Endothelial cell of umbilical vein (primary cell): ENCODE measurements at regions not wholly inside any gene's neighbourhood (a gene's known extent, or its start where the extent isn't known, plus 50 kb on each side); places are given as distances from the start of the nearest gene placed in this dataset.

ENCODE experiments used
- BruUV-seq: library from RNA; stranded (reverse); fragments of 400-500 nt; replicated peaks from 2 replicates; lab custom pipeline; 2021; lab: Mats Ljungman, UMichigan
- CTCF ChIA-PET: fragments of 300-600, 350-600 bp; sonication (Branson Sonifier 250); formaldehyde crosslinking; loops from one replicate; lab custom pipeline; 2021; ENCODE audit warnings: antibody characterized with exemption, inconsistent platforms; lab: Charles Lee
- POLR2A ChIA-PET: fragments of 300-600, 350-600 bp; sonication (Branson Sonifier 250); formaldehyde crosslinking; loops from one replicate; lab custom pipeline; 2021; ENCODE audit warnings: antibody characterized with exemption, inconsistent platforms; lab: Charles Lee
- DNase-seq: peaks from one replicate; pipeline ENCODE4 v3.0.0-alpha.2; 2011; ENCODE audit warnings: low read depth, low spot score
- FAIRE-seq: peaks from 2 replicates; lab custom pipeline; 2011; peaks lifted over from hg19 to GRCh38; lab: Jason Lieb, UNC
- H2AFZ ChIP-seq: 2 replicates; pipeline ENCODE4 v1.6.0; 2012; ENCODE audit warnings: low read depth, low read length, control low read depth, inconsistent platforms
- H3K27ac ChIP-seq: 2 replicates; pipeline ENCODE4 v1.5.1; 2011; ENCODE audit warnings: low read depth, mild to moderate bottlenecking, control low read depth, low read length, moderate library complexity; ENCODE audit not compliant: insufficient read depth
- H3K27me3 ChIP-seq, 2 experiments: 2 replicates each; pipeline versions ENCODE4 v1.6.0 to v1.6.1; 2011; ENCODE audit warnings: low read length in 2 of 2, mixed read lengths in 1 of 2; ENCODE audit not compliant: control insufficient read depth in 2 of 2, insufficient read depth in 2 of 2
- H3K36me3 ChIP-seq, 2 experiments: 2 replicates in 1 of 2; 3 replicates in 1 of 2; pipeline ENCODE4 v1.5.1; 2011; ENCODE audit warnings: low read length in 2 of 2, mild to moderate bottlenecking in 1 of 2, moderate library complexity in 1 of 2; ENCODE audit not compliant: control insufficient read depth in 2 of 2, insufficient read depth in 2 of 2; ENCODE audit errors: extremely low read depth in 1 of 2
- H3K4me1 ChIP-seq: 3 replicates; pipeline ENCODE4 v1.5.1; 2011; ENCODE audit warnings: mild to moderate bottlenecking, low read length; ENCODE audit not compliant: control insufficient read depth, insufficient read depth; ENCODE audit errors: extremely low read depth
- H3K4me2 ChIP-seq: 2 replicates; pipeline ENCODE4 v1.6.1; 2011; ENCODE audit warnings: low read length, control low read depth, mixed read lengths; ENCODE audit not compliant: insufficient read depth
- H3K4me3 ChIP-seq, 3 experiments: fragments of 200-600 bp in 1 of 3; sonication (generic), shearing (Covaris generic) in 1 of 3; replicated peaks in 1 of 3; 2 replicates each; pipeline ENCODE4 v1.5.1; 2011 to 2016; ENCODE audit warnings: control low read depth in 3 of 3, low read length in 3 of 3, mild to moderate bottlenecking in 2 of 3, inconsistent platforms in 1 of 3, low read depth in 1 of 3, moderate library complexity in 1 of 3; ENCODE audit not compliant: insufficient read depth in 1 of 3
- H3K79me2 ChIP-seq: 2 replicates; pipeline ENCODE4 v1.6.0; 2012; ENCODE audit warnings: low read length, inconsistent platforms; ENCODE audit not compliant: control insufficient read depth, insufficient read depth
- H3K9ac ChIP-seq: replicated peaks from 2 replicates; pipeline ENCODE3; 2011; ENCODE audit warnings: low read length, control low read depth; ENCODE audit not compliant: insufficient read depth; ENCODE audit errors: extremely low read depth
- H3K9me1 ChIP-seq: replicated peaks from 3 replicates; pipeline ENCODE4 v1.6.0; 2011; ENCODE audit warnings: mild to moderate bottlenecking, low read length; ENCODE audit not compliant: control insufficient read depth, insufficient read depth; ENCODE audit errors: extremely low read depth
- H3K9me3 ChIP-seq: replicated peaks from 2 replicates; pipeline ENCODE4 v1.5.1; 2012; ENCODE audit warnings: low read length, inconsistent platforms; ENCODE audit not compliant: control insufficient read depth, insufficient read depth
- H4K20me1 ChIP-seq: replicated peaks from 2 replicates; pipeline ENCODE3; 2011; ENCODE audit warnings: mild to moderate bottlenecking, low read length; ENCODE audit not compliant: control insufficient read depth, insufficient read depth; ENCODE audit errors: extremely low read depth
- EZH2 ChIP-seq: IDR thresholded peaks from 2 replicates; pipeline ENCODE4 v1.6.1; 2012; ENCODE audit warnings: borderline replicate concordance, low read depth, mild to moderate bottlenecking, moderate library complexity, low read length, inconsistent platforms; ENCODE audit not compliant: severe bottlenecking
- FOS ChIP-seq: IDR thresholded peaks from 2 replicates; pipeline ENCODE4 v1.6.1; 2011; ENCODE audit warnings: mild to moderate bottlenecking, low read length, moderate library complexity, borderline replicate concordance; ENCODE audit not compliant: insufficient read depth
- GATA2 ChIP-seq: IDR thresholded peaks from 2 replicates; pipeline ENCODE4 v1.7.0; 2011; ENCODE audit warnings: low read depth, mild to moderate bottlenecking, moderate library complexity, mixed read lengths, low read length; ENCODE audit not compliant: insufficient read length, insufficient read depth
- JUN ChIP-seq: IDR thresholded peaks from 2 replicates; pipeline ENCODE4 v1.6.1; 2011; ENCODE audit warnings: borderline replicate concordance, low read depth; ENCODE audit not compliant: insufficient read length, insufficient read depth
- MAX ChIP-seq: IDR thresholded peaks from 2 replicates; pipeline ENCODE4 v1.6.1; 2011; ENCODE audit not compliant: insufficient read depth, insufficient read length
- MYC ChIP-seq: IDR thresholded peaks from one replicate; pipeline ENCODE4 v1.6.1; 2011; ENCODE audit warnings: mild to moderate bottlenecking, low read depth, low read length
- POLR2A ChIP-seq: IDR thresholded peaks from 2 replicates; pipeline ENCODE4 v1.6.1; 2012; ENCODE audit warnings: low read depth, mild to moderate bottlenecking, control low read depth, low read length
- POLR2AphosphoS5 ChIP-seq: IDR thresholded peaks from 2 replicates; pipeline ENCODE4 v1.6.1; 2012; ENCODE audit warnings: low read depth, mild to moderate bottlenecking, control low read depth, low read length, moderate library complexity; ENCODE audit not compliant: insufficient read depth
- dilution Hi-C: fragments of 300-500 bp; cut with MboI; formaldehyde crosslinking; loops from one replicate; pipeline ENCODE4 v1.15.0; 2019; ENCODE audit warnings: low sequenced_read_pairs; ENCODE audit not compliant: extremely low pct_ligation_motif_present
- intact Hi-C: fragments of 100-400 bp; cut with micrococcal nuclease; formaldehyde crosslinking; loops from one replicate; pipeline ENCODE4 v1.10.0; 2022
- TF ChIP-seq, protein P1 (sequence below), 2 donors: IDR thresholded peaks; 1 replicate in 1 of 2; 2 replicates in 1 of 2; pipeline ENCODE4 v1.5.1; 2011; ENCODE audit warnings: low read length in 2 of 2, mild to moderate bottlenecking in 2 of 2, moderate library complexity in 2 of 2, control low read depth in 1 of 2, inconsistent platforms in 1 of 2, low read depth in 1 of 2; ENCODE audit not compliant: insufficient read depth in 1 of 2; ENCODE audit errors: extremely low read depth in 1 of 2

GRCh38 chr5:63603996-63604395, 358.2 kb downstream of the HTR1A start:
- Histone ChIP-seq H3K27ac (no peak overlapping the region), H3K9me1 (no peaks in the 10 kb centered on the region), H3K4me2 (no peak overlapping the region), H3K36me3 (no peaks in the 10 kb centered on the region), H3K9me3 (peaks cover 2% of the 10 kb centered on the region), H3K9ac (no peak overlapping the region), H4K20me1 (no peaks in the 10 kb centered on the region), H3K27me3 (no peaks in the 10 kb centered on the region), H2AFZ (no peak overlapping the region), H3K79me2 (no peaks in the 10 kb centered on the region), H3K4me3 (no peak overlapping the region), H3K4me1 (no peaks in the 10 kb centered on the region)
- dilution Hi-C loops (no loop called here), intact Hi-C loops (no loop called here)
- FAIRE-seq: no peak
- no peak for DNase-seq
- CTCF ChIA-PET: no interaction called here
- no TSS peak for BruUV-seq
- TF ChIP-seq, protein P1, sequence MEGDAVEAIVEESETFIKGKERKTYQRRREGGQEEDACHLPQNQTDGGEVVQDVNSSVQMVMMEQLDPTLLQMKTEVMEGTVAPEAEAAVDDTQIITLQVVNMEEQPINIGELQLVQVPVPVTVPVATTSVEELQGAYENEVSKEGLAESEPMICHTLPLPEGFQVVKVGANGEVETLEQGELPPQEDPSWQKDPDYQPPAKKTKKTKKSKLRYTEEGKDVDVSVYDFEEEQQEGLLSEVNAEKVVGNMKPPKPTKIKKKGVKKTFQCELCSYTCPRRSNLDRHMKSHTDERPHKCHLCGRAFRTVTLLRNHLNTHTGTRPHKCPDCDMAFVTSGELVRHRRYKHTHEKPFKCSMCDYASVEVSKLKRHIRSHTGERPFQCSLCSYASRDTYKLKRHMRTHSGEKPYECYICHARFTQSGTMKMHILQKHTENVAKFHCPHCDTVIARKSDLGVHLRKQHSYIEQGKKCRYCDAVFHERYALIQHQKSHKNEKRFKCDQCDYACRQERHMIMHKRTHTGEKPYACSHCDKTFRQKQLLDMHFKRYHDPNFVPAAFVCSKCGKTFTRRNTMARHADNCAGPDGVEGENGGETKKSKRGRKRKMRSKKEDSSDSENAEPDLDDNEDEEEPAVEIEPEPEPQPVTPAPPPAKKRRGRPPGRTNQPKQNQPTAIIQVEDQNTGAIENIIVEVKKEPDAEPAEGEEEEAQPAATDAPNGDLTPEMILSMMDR (IDR thresholded peaks at IDR 0.05; ENCODE audit: extremely low read depth in 1 of 2, insufficient read depth in 1 of 2, low read depth in 1 of 2, low read length in 2 of 2): no peak
- TF ChIP-seq EZH2: no peak
- no peak for TF ChIP-seq JUN
- POLR2A ChIA-PET: no interaction called here

GRCh38 chr5:63602971-63603370, 359.3 kb downstream of the HTR1A start:
- CTCF ChIA-PET: no interaction called here
- DNase-seq (no peak), FAIRE-seq (no peak)
- no peak overlapping the region for H3K4me3 ChIP-seq
- H3K4me2 ChIP-seq: no peak overlapping the region
- dilution Hi-C loops: no loop called here
- H3K79me2 ChIP-seq: no peaks in the 10 kb centered on the region
- POLR2A ChIA-PET: no interaction called here
- H3K27me3 ChIP-seq: no peaks in the 10 kb centered on the region
- no peak overlapping the region for H2AFZ ChIP-seq
- no peak for TF ChIP-seq MYC
- no peak for TF ChIP-seq GATA2
- no peak for TF ChIP-seq POLR2A
- TF ChIP-seq EZH2: no peak
- TF ChIP-seq POLR2AphosphoS5: no peak
- TF ChIP-seq, protein P1 (IDR thresholded peaks at IDR 0.05; ENCODE audit: extremely low read depth in 1 of 2, insufficient read depth in 1 of 2, low read depth in 1 of 2, low read length in 2 of 2): no peak
- TF ChIP-seq JUN: no peak
- no peak for TF ChIP-seq MAX
- no peak for TF ChIP-seq FOS
- no peaks in the 10 kb centered on the region for H3K4me1 ChIP-seq
- no peak overlapping the region for H3K27ac ChIP-seq
- no peaks in the 10 kb centered on the region for H4K20me1 ChIP-seq
- no peaks in the 10 kb centered on the region for H3K9me1 ChIP-seq
- intact Hi-C loops: no loop called here
- no peak overlapping the region for H3K9ac ChIP-seq
- H3K9me3 ChIP-seq: peaks cover 2% of the 10 kb centered on the region
- BruUV-seq: no TSS peak
- H3K36me3 ChIP-seq: no peaks in the 10 kb centered on the region
